ENCODE measurements at regions not wholly inside any gene's neighbourhood (a gene's known extent, or its start where the extent isn't known, plus 50 kb on each side); places are given as distances from the start of the nearest gene placed in this dataset.

GRCh38 chr11:119845756-119846155, 116.8 kb upstream of the NECTIN1 start:
- TF ChIP-seq CHD4 (IDR thresholded peaks at IDR 0.05; ENCODE audit: insufficient read depth, insufficient replicate concordance, low read depth, low read length, poor library complexity, severe bottlenecking) = no peak
- no peak for TF ChIP-seq FOXP1 (CRISPR knock-in tag; IDR thresholded peaks at IDR 0.05)
- TF ChIP-seq GABPB2 (CRISPR knock-in tag; conservative IDR thresholded peaks at IDR 0.05) = no peak

Measured in K562 (cell line).